Kidney (tissue), 13 donors: ENCODE measurements at regions not wholly inside any gene's neighbourhood (a gene's known extent, or its start where the extent isn't known, plus 50 kb on each side); places are given as distances from the start of the nearest gene placed in this dataset.
A peak's percentile ranks its signal among the peaks of the same experiment; 100 is the strongest.

Experiments used
- DNase-seq, 5 donors: peaks; one replicate each; pipeline ENCODE4 v3.0.0-alpha.2; 2013 to 2020
- FAIRE-seq: peaks from 2 replicates; lab custom pipeline; 2012; peaks lifted over from hg19 to GRCh38; lab: Jason Lieb, UNC
- H3K27ac ChIP-seq, 2 donors: one replicate each; pipeline ENCODE4 v1.7.0; 2013; ENCODE audit warnings: low read depth in 2 of 2, low read length in 2 of 2, inconsistent platforms in 1 of 2
- H3K27me3 ChIP-seq: one replicate; pipeline ENCODE4 v1.7.1; 2013; ENCODE audit warnings: low read length, inconsistent platforms; ENCODE audit not compliant: control insufficient read depth, insufficient read depth
- H3K36me3 ChIP-seq, 3 donors: one replicate each; pipeline versions ENCODE4 v1.7.0 to v1.7.1; 2013; ENCODE audit warnings: low read length in 3 of 3, control low read depth in 1 of 3, inconsistent platforms in 1 of 3; ENCODE audit not compliant: insufficient read depth in 3 of 3, control insufficient read depth in 2 of 3
- H3K4me1 ChIP-seq, 3 donors: one replicate each; pipeline versions ENCODE4 v1.7.0 to v1.7.1; 2013; ENCODE audit warnings: low read length in 3 of 3, inconsistent platforms in 1 of 3, low read depth in 1 of 3; ENCODE audit not compliant: control insufficient read depth in 2 of 3, insufficient read depth in 2 of 3
- H3K4me3 ChIP-seq, 3 donors: one replicate each; pipeline versions ENCODE4 v1.7.0 to v1.8.1; 2013; ENCODE audit warnings: low read length in 3 of 3, control low read depth in 1 of 3, inconsistent platforms in 1 of 3
- H3K9ac ChIP-seq, 3 donors: one replicate each; pipeline versions ENCODE4 v1.7.0 to v1.7.1; 2013; ENCODE audit warnings: low read length in 3 of 3, control low read depth in 1 of 3, inconsistent platforms in 1 of 3
- H3K9me3 ChIP-seq, 3 donors: one replicate each; pipeline versions ENCODE4 v1.7.0 to v1.7.1; 2013; ENCODE audit warnings: low read length in 3 of 3, control low read depth in 1 of 3, inconsistent platforms in 1 of 3; ENCODE audit not compliant: control insufficient read depth in 2 of 3, insufficient read depth in 1 of 3
- CTCF ChIP-seq: IDR thresholded peaks from 3 replicates; pipeline ENCODE4 v1.5.1; 2012; ENCODE audit warnings: mild to moderate bottlenecking, moderate library complexity, borderline replicate concordance; ENCODE audit not compliant: insufficient read depth; ENCODE audit errors: extremely low read depth
- intact Hi-C: fragments of 100-400 bp; cut with DNase I; formaldehyde crosslinking; loops from one replicate; pipeline ENCODE4 v1.11.1; 2022
- donor health status: control.
- donor health status: control.
- donor health status: control.
- donor health status: control.
- donor health status: control.
- donor health status: DM: yes; HTN: yes; CAD: no.
- donor health status: Normal renal cell carcinoma (clear cell type).

- Histone ChIP-seq H3K4me3 (no peak overlapping the region), H3K4me1 (no peaks in the 10 kb centered on the region), H3K27ac (no peak overlapping the region), H3K9ac (no peak overlapping the region), H3K27me3 (no peaks in the 10 kb centered on the region), H3K9me3 (no peaks in the 10 kb centered on the region), H3K36me3 (no peaks in the 10 kb centered on the region)
- FAIRE-seq = no peak
- TF ChIP-seq CTCF = no peak
- intact Hi-C loops = no loop called here
- DNase-seq = peak in 2 of 5 donors; percentile 4 to 18
Measured at GRCh38 chr21:34279285-34279684, 84.5 kb upstream of the KCNE2 start.

DNA sequence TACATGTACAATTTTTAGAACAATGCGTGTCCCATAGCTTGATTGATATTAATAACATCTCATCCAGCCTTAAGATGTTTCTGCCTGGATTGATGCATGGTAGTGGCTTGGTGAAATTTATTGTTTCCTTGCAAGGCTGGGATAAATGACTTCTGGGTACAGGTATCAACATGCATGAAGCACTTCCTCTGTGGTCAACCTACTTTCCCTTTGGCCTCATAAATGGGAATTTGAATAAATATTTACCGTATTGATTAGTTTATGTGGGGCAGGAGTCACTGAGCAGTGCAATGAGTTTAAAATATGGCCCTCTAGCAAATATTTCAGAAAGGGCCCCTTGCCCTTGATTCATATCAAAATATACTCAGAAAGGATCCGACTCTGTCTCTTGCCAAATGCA lies 83.9 kb upstream of the KCNE2 start:
- FAIRE-seq = no peak

GRCh38 chr21:34280389-34280795 lies 83.4 kb upstream of the KCNE2 start:
- DNase-seq = peak in 4 of 5 donors; percentile 3 to 71 (median 36)
- Histone ChIP-seq H3K9ac (no peak overlapping the region), H3K4me3 (no peak overlapping the region), H3K36me3 (no peaks in the 10 kb centered on the region), H3K27me3 (no peaks in the 10 kb centered on the region), H3K4me1 (no peaks in the 10 kb centered on the region), H3K9me3 (no peaks in the 10 kb centered on the region), H3K27ac (no peak overlapping the region)
- no peak for FAIRE-seq
- intact Hi-C loops = no loop called here
- no peak for TF ChIP-seq CTCF

More for the DNA sequence above, 83.9 kb upstream of the KCNE2 start:
- H3K9ac ChIP-seq = no peak overlapping the region
- H3K4me3 ChIP-seq = no peak overlapping the region
- no peaks in the 10 kb centered on the region for H3K9me3 ChIP-seq
- no peaks in the 10 kb centered on the region for H3K4me1 ChIP-seq
- intact Hi-C loops = no loop called here
- no peak overlapping the region for H3K27ac ChIP-seq
- no peaks in the 10 kb centered on the region for H3K27me3 ChIP-seq
- DNase-seq = no peak
- TF ChIP-seq CTCF = no peak
- H3K36me3 ChIP-seq = no peaks in the 10 kb centered on the region

GRCh38 chr21:34280959-34281358 lies 82.8 kb upstream of the KCNE2 start:
- intact Hi-C loops = no loop called here
- Histone ChIP-seq H3K9me3 (peaks cover 0 to 5% (median 0%) of the 10 kb centered on the region in 3 donors), H3K9ac (no peak overlapping the region), H3K36me3 (no peaks in the 10 kb centered on the region), H3K27ac (no peak overlapping the region), H3K27me3 (no peaks in the 10 kb centered on the region), H3K4me3 (no peak overlapping the region), H3K4me1 (no peaks in the 10 kb centered on the region)
- DNase-seq (no peak), FAIRE-seq (no peak)
- no peak for TF ChIP-seq CTCF
